Activated B cell treated with CpG ODN at 0.5 μM for 24 hours (primary cell): ENCODE measurements at regions not wholly inside any gene's neighbourhood (a gene's known extent, or its start where the extent isn't known, plus 50 kb on each side); places are given as distances from the start of the nearest gene placed in this dataset.
"Not testable (repeated sequence)": the region's sequence is repeated elsewhere in the genome, so short reads cannot be mapped to it uniquely, and the experiment has no call there.

Experiments used
- ATAC-seq: fragments of 200-7000 bp; cut with Tn5 transposase; one replicate; pipeline ENCODE4 v1.10.0; 2021; ENCODE audit warnings: low read depth, mild to moderate bottlenecking, moderate library complexity
- CTCF ChIA-PET: fragments of 350-600 bp; sonication (Branson Sonifier 250); formaldehyde crosslinking; loops from one replicate; lab custom pipeline; 2021; ENCODE audit warnings: antibody characterized with exemption; lab: Charles Lee
- POLR2A ChIA-PET: fragments of 350-600 bp; sonication (Branson Sonifier 250); formaldehyde crosslinking; loops from one replicate; lab custom pipeline; 2021; ENCODE audit warnings: antibody characterized with exemption; lab: Charles Lee
- DNase-seq: peaks from one replicate; pipeline ENCODE4 v3.0.0; 2022
- H3K27ac Mint-ChIP-seq: one replicate; pipeline ENCODE4 v1.8.0; 2020; ENCODE audit warnings: mixed read lengths
- H3K27me3 Mint-ChIP-seq: one replicate; pipeline ENCODE4 v1.8.0; 2021; ENCODE audit warnings: mixed read lengths
- H3K36me3 Mint-ChIP-seq: one replicate; pipeline ENCODE4 v1.8.0; 2021; ENCODE audit warnings: low read depth, mixed read lengths
- H3K4me1 Mint-ChIP-seq: one replicate; pipeline ENCODE4 v1.8.0; 2021; ENCODE audit warnings: mixed read lengths
- H3K4me3 Mint-ChIP-seq: one replicate; pipeline ENCODE4 v1.8.0; 2020; ENCODE audit warnings: mild to moderate bottlenecking, mixed read lengths
- H3K9me3 Mint-ChIP-seq: one replicate; pipeline ENCODE4 v1.8.0; 2020; ENCODE audit warnings: mixed read lengths
- CTCF ChIP-seq: fragments of 200-600 bp; IDR thresholded peaks from one replicate; pipeline ENCODE4 v1.8.0; 2022; ENCODE audit warnings: antibody characterized with exemption, mild to moderate bottlenecking
- intact Hi-C: fragments of 100-400 bp; cut with micrococcal nuclease; formaldehyde crosslinking; loops from one replicate; pipeline ENCODE4 v1.15.1; 2024

GRCh38 chr7:67661-68395 lies 124.5 kb upstream of the FAM20C start:
- no peak for ATAC-seq
- no peak for TF ChIP-seq CTCF
- DNase-seq, result no peak
- H3K4me1 Mint-ChIP-seq, result peaks cover 10% of the 10 kb centered on the region
- H3K36me3 Mint-ChIP-seq, result no peaks in the 10 kb centered on the region
- POLR2A ChIA-PET, result no interaction called here
- H3K27ac Mint-ChIP-seq, result no peak overlapping the region
- intact Hi-C loops, result no loop called here
- no peaks in the 10 kb centered on the region for H3K9me3 Mint-ChIP-seq
- H3K4me3 Mint-ChIP-seq, result no peak overlapping the region
- H3K27me3 Mint-ChIP-seq, result no peaks in the 10 kb centered on the region
- CTCF ChIA-PET, result no interaction called here

- Mint-ChIP-seq H3K4me3 (no peak overlapping the region), H3K27me3 (no peaks in the 10 kb centered on the region), H3K4me1 (peaks cover 5% of the 10 kb centered on the region), H3K36me3 (no peaks in the 10 kb centered on the region), H3K9me3 (no peaks in the 10 kb centered on the region), H3K27ac (no peak overlapping the region)
- DNase-seq, result no peak
- no peak for TF ChIP-seq CTCF
- ChIA-PET POLR2A (no interaction called here), CTCF (no interaction called here)
- intact Hi-C loops, result no loop called here
- no peak for ATAC-seq
Measured at GRCh38 chr7:68629-69028, 123.7 kb upstream of the FAM20C start.

GRCh38 chr7:69052-69451 lies 123.3 kb upstream of the FAM20C start:
- H3K27ac Mint-ChIP-seq, CTCF ChIA-PET, ATAC-seq, H3K4me3 Mint-ChIP-seq, DNase-seq, intact Hi-C loops, POLR2A ChIA-PET, H3K9me3 Mint-ChIP-seq, H3K36me3 Mint-ChIP-seq, H3K4me1 Mint-ChIP-seq, H3K27me3 Mint-ChIP-seq: not testable (repeated sequence)

GRCh38 chr7:69499-70123 lies 122.8 kb upstream of the FAM20C start:
- H3K4me1 Mint-ChIP-seq, H3K27me3 Mint-ChIP-seq, H3K27ac Mint-ChIP-seq, H3K9me3 Mint-ChIP-seq, DNase-seq, CTCF ChIA-PET, ATAC-seq, H3K36me3 Mint-ChIP-seq, H3K4me3 Mint-ChIP-seq, POLR2A ChIA-PET, intact Hi-C loops: not testable (repeated sequence)

GRCh38 chr7:70207-70606 lies 122.2 kb upstream of the FAM20C start:
- H3K27ac Mint-ChIP-seq, result not testable (repeated sequence)

DNA sequence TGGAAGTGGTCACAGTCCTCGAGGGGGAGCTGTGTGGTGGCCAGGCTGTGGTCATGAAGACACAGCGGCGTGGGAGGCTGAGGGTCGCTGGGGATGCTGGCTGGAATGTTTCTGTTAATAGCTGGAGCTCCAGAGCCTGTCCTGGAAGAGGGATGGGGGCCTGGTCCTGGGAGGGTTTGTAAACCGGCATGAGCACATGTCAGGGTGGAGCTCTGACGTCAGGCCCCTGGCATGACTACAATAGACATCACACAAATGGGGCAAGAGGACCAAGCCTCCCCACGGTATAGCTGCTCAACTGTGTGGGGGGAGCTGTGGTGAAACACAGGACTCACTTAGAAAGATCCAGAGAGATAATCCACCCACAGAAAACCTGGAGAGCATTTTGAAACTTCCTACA lies 121.4 kb upstream of the FAM20C start:
- intact Hi-C loops, POLR2A ChIA-PET, H3K36me3 Mint-ChIP-seq, DNase-seq, H3K4me3 Mint-ChIP-seq, H3K27me3 Mint-ChIP-seq, CTCF ChIA-PET, H3K9me3 Mint-ChIP-seq, H3K27ac Mint-ChIP-seq, ATAC-seq, H3K4me1 Mint-ChIP-seq: not testable (repeated sequence)

More at GRCh38 chr7:70207-70606, 122.2 kb upstream of the FAM20C start:
- H3K36me3 Mint-ChIP-seq, ATAC-seq, DNase-seq, POLR2A ChIA-PET, H3K9me3 Mint-ChIP-seq, intact Hi-C loops, H3K27me3 Mint-ChIP-seq, CTCF ChIA-PET, H3K4me1 Mint-ChIP-seq, H3K4me3 Mint-ChIP-seq: not testable (repeated sequence)

DNA sequence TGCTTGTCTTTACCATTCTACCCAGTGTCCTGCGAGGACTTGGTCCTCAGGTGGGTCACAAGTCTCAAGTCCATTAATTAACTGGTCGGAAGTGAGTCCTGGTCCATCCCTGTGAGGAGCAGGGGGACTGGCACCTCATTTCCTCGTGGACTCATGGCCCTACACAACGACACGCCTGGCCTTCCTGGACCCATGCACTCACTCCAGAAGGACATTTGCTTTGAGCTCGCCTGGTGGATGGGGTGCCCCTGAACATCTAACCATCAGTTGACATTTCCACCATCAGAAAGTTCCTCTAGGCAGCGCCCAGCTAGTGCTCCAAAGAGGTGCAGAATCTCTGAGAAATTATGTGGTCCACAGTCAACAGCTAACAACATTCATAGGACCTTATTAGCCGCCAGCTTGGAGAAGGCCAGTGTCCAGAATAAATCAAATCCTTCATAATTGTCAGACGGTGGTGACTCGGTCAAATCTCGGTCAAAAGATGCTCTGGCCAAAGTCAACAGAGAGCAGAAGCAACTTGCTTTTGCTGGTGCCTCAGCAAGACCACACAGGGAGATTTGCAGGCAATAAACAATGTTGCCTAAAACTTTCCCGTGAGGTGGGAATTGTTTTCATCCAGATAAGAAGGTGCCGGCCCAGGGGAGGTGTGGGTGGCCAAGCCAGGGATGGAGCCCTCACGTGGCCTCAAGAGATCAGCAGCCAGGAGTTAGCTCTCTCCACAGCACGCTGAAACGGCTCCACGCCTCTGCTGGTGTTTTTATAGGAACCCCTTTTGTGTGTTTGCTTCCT lies 119.9 kb upstream of the FAM20C start:
- intact Hi-C loops, H3K9me3 Mint-ChIP-seq, ATAC-seq, H3K4me1 Mint-ChIP-seq, DNase-seq, H3K4me3 Mint-ChIP-seq, CTCF ChIA-PET, H3K36me3 Mint-ChIP-seq, H3K27me3 Mint-ChIP-seq, POLR2A ChIA-PET, H3K27ac Mint-ChIP-seq: not testable (repeated sequence)

DNA sequence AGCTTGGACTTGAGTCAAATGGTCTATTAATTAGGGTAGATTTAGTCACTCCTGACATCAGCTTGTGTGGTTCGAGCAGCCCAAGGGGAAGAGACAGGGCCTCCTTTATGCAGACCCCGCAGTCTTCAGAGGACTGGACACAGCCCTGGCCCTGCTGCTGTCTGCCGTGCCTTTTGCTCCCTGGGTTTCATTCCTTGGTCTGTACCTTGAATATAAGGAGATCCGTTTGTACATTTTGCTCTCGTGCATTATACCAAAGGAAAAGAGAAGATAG lies 119.4 kb upstream of the FAM20C start:
- CTCF ChIA-PET, H3K4me1 Mint-ChIP-seq, H3K4me3 Mint-ChIP-seq, H3K9me3 Mint-ChIP-seq, H3K36me3 Mint-ChIP-seq, POLR2A ChIA-PET, ATAC-seq, DNase-seq, H3K27me3 Mint-ChIP-seq, intact Hi-C loops, H3K27ac Mint-ChIP-seq: not testable (repeated sequence)

- H3K4me3 Mint-ChIP-seq, CTCF ChIA-PET, H3K4me1 Mint-ChIP-seq, H3K27me3 Mint-ChIP-seq, POLR2A ChIA-PET, H3K36me3 Mint-ChIP-seq, H3K9me3 Mint-ChIP-seq, DNase-seq, ATAC-seq, H3K27ac Mint-ChIP-seq, intact Hi-C loops: not testable (repeated sequence)
Measured at GRCh38 chr7:74008-74540, 118.3 kb upstream of the FAM20C start.

DNA sequence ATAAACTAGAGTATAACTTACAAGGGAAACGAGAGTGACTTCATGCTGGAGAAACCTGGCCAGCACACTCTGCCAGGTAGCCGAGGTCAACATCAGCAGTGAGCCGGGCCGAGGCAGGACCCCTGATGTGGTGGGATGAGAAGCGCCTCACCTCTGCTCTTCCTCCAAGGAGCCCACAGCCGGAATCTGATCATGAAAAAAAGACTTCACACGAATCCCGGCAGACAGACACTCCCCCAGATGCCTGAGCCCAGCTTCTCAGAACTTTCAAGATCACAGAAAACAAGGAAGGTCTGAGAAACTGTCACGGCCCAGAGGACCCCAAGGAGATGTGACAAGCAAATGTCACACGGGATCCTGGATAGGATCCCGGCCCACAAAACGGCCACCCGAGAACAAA lies 116.9 kb upstream of the FAM20C start:
- POLR2A ChIA-PET, ATAC-seq, H3K4me3 Mint-ChIP-seq, intact Hi-C loops, H3K9me3 Mint-ChIP-seq, H3K27me3 Mint-ChIP-seq, H3K4me1 Mint-ChIP-seq, H3K36me3 Mint-ChIP-seq, CTCF ChIA-PET, DNase-seq, H3K27ac Mint-ChIP-seq: not testable (repeated sequence)
